Esophagus muscularis mucosa (tissue), 4 donors: ENCODE measurements at regions not wholly inside any gene's neighbourhood (a gene's known extent, or its start where the extent isn't known, plus 50 kb on each side); places are given as distances from the start of the nearest gene placed in this dataset.

Source experiments
- DNase-seq: peaks from one replicate; pipeline ENCODE4 v3.0.0-alpha.2; 2017; ENCODE audit errors: extremely low spot score
- H3K27ac ChIP-seq, 4 donors: fragments of 200-600 bp; sonication (generic); replicated peaks in 1 of 4; 1 replicate in 3 of 4; 2 replicates in 1 of 4; pipeline ENCODE4 v1.5.1; 2016 to 2019; ENCODE audit warnings: mild to moderate bottlenecking in 1 of 4
- H3K27me3 ChIP-seq, 4 donors: fragments of 200-600 bp; sonication (generic); one replicate each; pipeline versions ENCODE4 v1.5.1 to v1.6.0; 2016 to 2019
- H3K36me3 ChIP-seq, 4 donors: fragments of 200-600 bp; sonication (generic); one replicate each; pipeline ENCODE4 v1.5.1; 2016 to 2019
- H3K4me1 ChIP-seq, 4 donors: fragments of 200-600 bp; sonication (generic); one replicate each; pipeline ENCODE4 v1.5.1; 2016 to 2019
- H3K4me3 ChIP-seq, 4 donors: fragments of 200-600 bp; sonication (generic); 1 replicate in 2 of 4; 2 replicates in 2 of 4; pipeline ENCODE4 v1.5.1; 2016 to 2019; ENCODE audit warnings: mild to moderate bottlenecking in 4 of 4, moderate library complexity in 1 of 4
- H3K9me3 ChIP-seq, 4 donors: fragments of 200-600 bp; sonication (generic); 1 replicate in 3 of 4; 2 replicates in 1 of 4; pipeline ENCODE4 v1.5.1; 2016 to 2019
- EP300 ChIP-seq: sonication (generic); formaldehyde crosslinking; IDR thresholded peaks from one replicate; pipeline ENCODE4 v1.6.1; 2017; ENCODE audit warnings: antibody characterized with exemption
- POLR2A ChIP-seq: fragments of 450-650 bp; IDR thresholded peaks from one replicate; pipeline ENCODE4 v1.6.1; 2017; ENCODE audit warnings: antibody characterized with exemption, moderate library complexity, mild to moderate bottlenecking, low read depth
- POLR2AphosphoS5 ChIP-seq, 2 donors: sonication (generic); formaldehyde crosslinking; IDR thresholded peaks; one replicate each; pipeline ENCODE4 v1.6.1; 2017; ENCODE audit warnings: antibody characterized with exemption in 2 of 2
- WGBS: methylation state at CpG from one replicate; pipeline ENCODE4 v1.1.5; 2018; 5-methylcytosine and 5-hydroxymethylcytosine counted together
- intact Hi-C: fragments of 100-400 bp; cut with DNase I; formaldehyde crosslinking; loops from one replicate; pipeline ENCODE4 v1.15.1; 2023
- TF ChIP-seq, protein P1 (sequence below), 3 experiments: fragments of 200-600 bp in 2 of 3; fragments of 450-650 bp in 1 of 3; sonication (generic) in 2 of 3; IDR thresholded peaks; one replicate each; pipeline ENCODE4 v1.5.1; 2017 to 2019; ENCODE audit warnings: antibody characterized with exemption in 3 of 3, mild to moderate bottlenecking in 2 of 3, moderate library complexity in 1 of 3

DNA sequence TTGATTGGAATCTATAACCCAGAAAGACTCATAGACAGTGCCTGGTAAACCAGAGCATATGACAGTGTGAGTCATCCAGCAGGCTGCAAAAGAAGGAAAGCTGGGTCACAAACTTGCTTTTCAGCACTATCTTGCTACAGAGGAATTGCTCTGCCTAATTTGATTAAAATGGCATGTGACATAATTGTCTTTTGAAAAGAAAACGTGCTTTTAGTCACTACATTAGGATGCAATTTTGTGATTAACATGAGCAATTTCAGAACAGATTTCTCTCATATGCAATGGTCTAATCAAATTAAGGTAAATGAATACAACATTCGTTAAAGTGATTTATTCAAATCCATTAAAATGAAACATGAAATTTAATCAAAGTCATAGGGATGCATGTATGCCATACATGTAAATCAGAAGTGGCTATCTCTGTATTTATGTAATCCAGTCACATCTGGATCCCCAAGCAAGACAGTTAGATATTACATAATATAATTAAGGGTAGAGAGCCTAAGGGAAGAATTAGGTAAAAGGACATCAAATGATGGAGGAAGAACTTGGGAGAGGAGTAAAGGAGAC is 400.0 kb upstream of the HTR1E start:
- Histone ChIP-seq H3K27me3 (no peaks in the 10 kb centered on the region), H3K9me3 (no peaks in the 10 kb centered on the region), H3K4me3 (no peak overlapping the region), H3K4me1 (no peaks in the 10 kb centered on the region), H3K36me3 (no peaks in the 10 kb centered on the region), H3K27ac (no peak overlapping the region)
- DNase-seq = no peak
- no peak for TF ChIP-seq EP300
- TF ChIP-seq, protein P1, sequence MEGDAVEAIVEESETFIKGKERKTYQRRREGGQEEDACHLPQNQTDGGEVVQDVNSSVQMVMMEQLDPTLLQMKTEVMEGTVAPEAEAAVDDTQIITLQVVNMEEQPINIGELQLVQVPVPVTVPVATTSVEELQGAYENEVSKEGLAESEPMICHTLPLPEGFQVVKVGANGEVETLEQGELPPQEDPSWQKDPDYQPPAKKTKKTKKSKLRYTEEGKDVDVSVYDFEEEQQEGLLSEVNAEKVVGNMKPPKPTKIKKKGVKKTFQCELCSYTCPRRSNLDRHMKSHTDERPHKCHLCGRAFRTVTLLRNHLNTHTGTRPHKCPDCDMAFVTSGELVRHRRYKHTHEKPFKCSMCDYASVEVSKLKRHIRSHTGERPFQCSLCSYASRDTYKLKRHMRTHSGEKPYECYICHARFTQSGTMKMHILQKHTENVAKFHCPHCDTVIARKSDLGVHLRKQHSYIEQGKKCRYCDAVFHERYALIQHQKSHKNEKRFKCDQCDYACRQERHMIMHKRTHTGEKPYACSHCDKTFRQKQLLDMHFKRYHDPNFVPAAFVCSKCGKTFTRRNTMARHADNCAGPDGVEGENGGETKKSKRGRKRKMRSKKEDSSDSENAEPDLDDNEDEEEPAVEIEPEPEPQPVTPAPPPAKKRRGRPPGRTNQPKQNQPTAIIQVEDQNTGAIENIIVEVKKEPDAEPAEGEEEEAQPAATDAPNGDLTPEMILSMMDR (IDR thresholded peaks at IDR 0.05) = no peak
- no peak for TF ChIP-seq POLR2AphosphoS5 (IDR thresholded peaks at IDR 0.05)
- no peak for TF ChIP-seq POLR2A
- intact Hi-C loops = no loop called here
- 68% methylated on average over 2 of the region's 2 CpGs for WGBS

DNA sequence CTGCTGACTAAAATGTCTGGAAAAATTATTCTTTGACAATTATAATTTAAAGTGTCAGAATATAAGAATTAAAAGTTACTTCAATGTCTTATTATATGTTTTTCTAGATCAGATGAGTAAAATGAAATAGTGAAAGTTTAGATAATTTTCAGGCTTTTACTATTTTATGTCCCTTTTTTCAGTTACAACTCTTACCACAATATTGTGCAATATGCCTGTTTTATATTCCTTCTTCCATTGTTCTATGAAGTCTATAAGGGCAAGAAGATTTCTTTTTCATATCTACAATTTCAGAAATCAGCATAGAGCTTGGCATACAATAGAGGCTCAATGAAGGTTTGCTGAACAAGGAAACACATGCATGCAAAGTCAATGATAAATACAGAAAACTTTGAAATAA is 401.2 kb upstream of the HTR1E start:
- no peak for TF ChIP-seq POLR2A
- TF ChIP-seq POLR2AphosphoS5 (IDR thresholded peaks at IDR 0.05) = no peak
- TF ChIP-seq EP300 = no peak
- TF ChIP-seq, protein P1 (IDR thresholded peaks at IDR 0.05) = no peak
- no peaks in the 10 kb centered on the region for H3K27me3 ChIP-seq

DNA sequence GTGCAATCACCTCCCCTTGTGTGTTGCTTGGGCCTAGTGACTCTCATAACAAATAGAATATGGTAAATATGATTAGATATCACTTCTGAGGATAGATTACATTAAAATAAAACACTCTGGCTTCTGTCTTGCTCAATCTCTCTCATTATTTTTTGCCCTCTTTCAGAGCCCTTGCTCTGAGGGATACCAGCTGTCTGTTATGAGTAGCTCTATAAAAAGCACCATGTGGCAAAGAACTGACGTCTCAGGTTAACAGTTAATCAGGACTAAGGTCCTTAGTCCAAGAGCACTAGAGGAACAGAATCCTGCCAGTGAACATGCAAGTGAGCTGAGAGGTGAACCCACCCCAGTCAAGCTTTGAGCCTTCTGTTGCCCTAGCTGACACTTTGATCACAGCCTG is 402.2 kb upstream of the HTR1E start:
- 29% methylated on average over 1 of the region's 1 CpG for WGBS

More for the DNA sequence above, 401.2 kb upstream of the HTR1E start:
- no peaks in the 10 kb centered on the region for H3K4me1 ChIP-seq
- intact Hi-C loops = no loop called here
- H3K9me3 ChIP-seq = no peaks in the 10 kb centered on the region
- H3K36me3 ChIP-seq = no peaks in the 10 kb centered on the region
- no peak overlapping the region for H3K4me3 ChIP-seq
- H3K27ac ChIP-seq = no peak overlapping the region
- no peak for DNase-seq

DNA sequence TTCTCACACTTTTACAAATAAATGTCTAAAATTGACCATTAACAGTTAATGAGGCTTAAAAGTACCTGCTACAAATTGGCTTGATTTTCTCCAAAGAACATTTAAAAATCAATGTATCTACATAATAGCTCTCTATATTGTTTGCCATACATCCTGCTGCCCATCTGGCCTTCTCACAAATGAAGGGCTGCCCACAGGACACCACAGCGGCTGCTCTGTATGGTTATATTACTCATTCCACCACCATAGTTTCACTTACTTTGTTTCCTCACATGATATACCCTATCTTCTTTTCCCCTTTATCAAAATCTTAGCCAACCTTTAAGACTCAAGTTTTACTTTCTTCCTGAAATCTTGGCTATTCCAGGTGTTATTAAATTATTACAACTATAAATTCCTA is 407.7 kb upstream of the HTR1E start:
- no peak for DNase-seq
- no peaks in the 10 kb centered on the region for H3K36me3 ChIP-seq
- no peak overlapping the region for H3K4me3 ChIP-seq
- no peak for TF ChIP-seq EP300
- TF ChIP-seq POLR2A = no peak
- no peak for TF ChIP-seq POLR2AphosphoS5 (IDR thresholded peaks at IDR 0.05)
- TF ChIP-seq, protein P1 (IDR thresholded peaks at IDR 0.05) = no peak
- no peak overlapping the region for H3K27ac ChIP-seq
- H3K4me1 ChIP-seq = no peaks in the 10 kb centered on the region
- WGBS = 85% methylated on average over 1 of the region's 1 CpG
- H3K27me3 ChIP-seq = no peaks in the 10 kb centered on the region
- H3K9me3 ChIP-seq = peaks cover 0 to 12% (median 2%) of the 10 kb centered on the region in 4 donors
- intact Hi-C loops = no loop called here

More for the DNA sequence above, 402.2 kb upstream of the HTR1E start:
- DNase-seq = no peak
- Histone ChIP-seq H3K36me3 (no peaks in the 10 kb centered on the region), H3K9me3 (no peaks in the 10 kb centered on the region), H3K4me3 (no peak overlapping the region), H3K4me1 (no peaks in the 10 kb centered on the region), H3K27me3 (no peaks in the 10 kb centered on the region), H3K27ac (no peak overlapping the region)
- TF ChIP-seq POLR2AphosphoS5 (IDR thresholded peaks at IDR 0.05) (no peak), POLR2A (no peak), EP300 (no peak)
- TF ChIP-seq, protein P1 (IDR thresholded peaks at IDR 0.05) = no peak
- intact Hi-C loops = no loop called here

DNA sequence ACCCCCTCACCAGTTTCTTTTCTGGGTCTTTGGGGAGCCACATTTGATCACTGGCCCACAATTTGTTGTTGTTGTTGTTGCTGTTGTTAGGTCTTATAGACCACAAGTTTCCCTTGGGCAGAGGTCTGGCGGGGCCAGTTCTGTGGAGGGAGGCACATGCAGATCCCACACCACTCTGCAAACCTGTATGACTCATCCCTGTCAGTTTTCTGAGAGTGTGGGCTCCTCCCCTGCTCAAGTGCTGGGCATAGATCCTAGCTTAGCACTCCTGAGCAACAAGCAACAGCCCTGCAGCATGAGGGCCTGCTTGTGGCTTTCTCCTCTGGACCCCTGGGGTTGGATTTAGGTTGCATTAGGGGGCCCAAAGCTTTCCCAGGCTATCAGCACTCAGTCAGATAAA is 411.1 kb upstream of the HTR1E start:
- Histone ChIP-seq H3K4me1 (no peaks in the 10 kb centered on the region), H3K9me3 (peaks cover 0 to 24% (median 2%) of the 10 kb centered on the region in 4 donors), H3K27ac (no peak overlapping the region), H3K4me3 (no peak overlapping the region), H3K36me3 (no peaks in the 10 kb centered on the region), H3K27me3 (no peaks in the 10 kb centered on the region)
- 0% methylated on average over 1 of the region's 1 CpG for WGBS
- intact Hi-C loops = no loop called here
- no peak for DNase-seq
- no peak for TF ChIP-seq POLR2AphosphoS5 (IDR thresholded peaks at IDR 0.05)
- TF ChIP-seq EP300 = no peak
- TF ChIP-seq, protein P1 (IDR thresholded peaks at IDR 0.05) = no peak
- no peak for TF ChIP-seq POLR2A
